Stomach (tissue), 8 donors: ENCODE measurements at regions not wholly inside any gene's neighbourhood (a gene's known extent, or its start where the extent isn't known, plus 50 kb on each side); places are given as distances from the start of the nearest gene placed in this dataset.

ENCODE experiments used
- DNase-seq, 2 donors: peaks; one replicate each; pipeline versions ENCODE4 v3.0.0 to v3.0.0-alpha.2; 2013 to 2019
- H3K27ac ChIP-seq, 5 donors: fragments of 200-600 bp in 4 of 5; sonication (generic) in 4 of 5; one replicate each; pipeline ENCODE4 v1.5.1; 2013 to 2019; ENCODE audit warnings: mild to moderate bottlenecking in 1 of 5, moderate library complexity in 1 of 5
- H3K27me3 ChIP-seq, 3 donors: fragments of 200-600 bp; sonication (generic); one replicate each; pipeline ENCODE4 v1.5.1; 2017 to 2019; ENCODE audit warnings: mixed run types in 1 of 3
- H3K36me3 ChIP-seq, 4 donors: fragments of 200-600 bp; sonication (generic); 1 replicate in 3 of 4; 2 replicates in 1 of 4; pipeline ENCODE4 v1.5.1; 2016 to 2019
- H3K4me1 ChIP-seq, 4 donors: fragments of 200-600 bp; sonication (generic); one replicate each; pipeline ENCODE4 v1.5.1; 2016 to 2019
- H3K4me3 ChIP-seq, 4 donors: fragments of 200-600 bp; sonication (generic) in 3 of 4; one replicate each; pipeline ENCODE4 v1.5.1; 2016 to 2019; ENCODE audit warnings: mild to moderate bottlenecking in 1 of 4
- H3K9me3 ChIP-seq, 4 donors: fragments of 200-600 bp; sonication (generic); one replicate each; pipeline ENCODE4 v1.5.1; 2016 to 2019
- CTCF ChIP-seq, 7 experiments: fragments of 450-650 bp in 4 of 7; fragments of 200-600 bp in 3 of 7; sonication (generic) in 3 of 7; IDR thresholded peaks; one replicate each; pipeline ENCODE4 v1.5.1; 2016 to 2019; ENCODE audit warnings: antibody characterized with exemption in 7 of 7, control low read depth in 2 of 7, mild to moderate bottlenecking in 1 of 7
- EP300 ChIP-seq: sonication (generic); formaldehyde crosslinking; IDR thresholded peaks from one replicate; pipeline ENCODE4 v1.6.1; 2017; ENCODE audit warnings: antibody characterized with exemption
- POLR2A ChIP-seq, 4 donors: fragments of 450-650 bp; IDR thresholded peaks; one replicate each; pipeline ENCODE4 v1.6.1; 2016; ENCODE audit warnings: antibody characterized with exemption in 4 of 4, control low read depth in 2 of 4, mild to moderate bottlenecking in 1 of 4, moderate library complexity in 1 of 4
- POLR2AphosphoS5 ChIP-seq, 3 donors: sonication (generic); formaldehyde crosslinking; IDR thresholded peaks; one replicate each; pipeline ENCODE4 v1.6.1; 2016; ENCODE audit warnings: antibody characterized with exemption in 3 of 3
- WGBS, 5 donors: extraction: QIAGEN DNeasy Blood & Tissue Kit in 3 of 5; methylation state at CpG; one replicate each; pipeline versions ENCODE4 v1.1.5 to v1.1.7; 2013 to 2018; 5-methylcytosine and 5-hydroxymethylcytosine counted together
- intact Hi-C: fragments of 100-400 bp; cut with DNase I; formaldehyde crosslinking; loops from one replicate; pipeline ENCODE4 v1.15.1; 2023; ENCODE audit warnings: low total_unique reads
- donor health status: healthy with polysubstance abuse.
- donor health status: Bipolar disorder and iron deficiency.
- donor health status: healthy.

- 74 to 80% (median 77%) methylated on average over 2 of the region's 2 CpGs for WGBS, 5 donors
- Histone ChIP-seq H3K9me3 (no peaks in the 10 kb centered on the region), H3K27me3 (no peaks in the 10 kb centered on the region), H3K4me3 (no peak overlapping the region), H3K4me1 (no peaks in the 10 kb centered on the region), H3K27ac (no peak overlapping the region), H3K36me3 (no peaks in the 10 kb centered on the region)
- TF ChIP-seq CTCF (IDR thresholded peaks at IDR 0.05): no peak
- TF ChIP-seq EP300: no peak
- TF ChIP-seq POLR2A (IDR thresholded peaks at IDR 0.05): no peak
- no peak for TF ChIP-seq POLR2AphosphoS5 (IDR thresholded peaks at IDR 0.05)
- no peak for DNase-seq
- intact Hi-C loops: no loop called here
These were observed 162.7 kb upstream of the CRBN start for GRCh38 chr3:3342141-3342540.

- H3K4me1 ChIP-seq: no peaks in the 10 kb centered on the region
- H3K4me3 ChIP-seq: no peak overlapping the region
- 69 to 84% (median 82%) methylated on average over 6 of the region's 6 CpGs for WGBS, 5 donors
- H3K36me3 ChIP-seq: no peaks in the 10 kb centered on the region
- no peaks in the 10 kb centered on the region for H3K9me3 ChIP-seq
- H3K27me3 ChIP-seq: no peaks in the 10 kb centered on the region
- no peak overlapping the region for H3K27ac ChIP-seq
- TF ChIP-seq EP300: no peak
- TF ChIP-seq POLR2AphosphoS5 (IDR thresholded peaks at IDR 0.05): no peak
- TF ChIP-seq CTCF (IDR thresholded peaks at IDR 0.05): no peak
- no peak for TF ChIP-seq POLR2A (IDR thresholded peaks at IDR 0.05)
- DNase-seq: no peak
- intact Hi-C loops: no loop called here
These were observed 161.7 kb upstream of the CRBN start for GRCh38 chr3:3340965-3341895.

GRCh38 chr3:3340526-3340925, 161.0 kb upstream of the CRBN start:
- WGBS, 5 donors: 33 to 49% (median 40%) methylated on average over 4 of the region's 4 CpGs
- Histone ChIP-seq H3K4me3 (no peak overlapping the region), H3K4me1 (no peaks in the 10 kb centered on the region), H3K36me3 (no peaks in the 10 kb centered on the region), H3K27me3 (no peaks in the 10 kb centered on the region), H3K27ac (no peak overlapping the region), H3K9me3 (no peaks in the 10 kb centered on the region)
- no peak for DNase-seq
- intact Hi-C loops: no loop called here
- TF ChIP-seq POLR2A (IDR thresholded peaks at IDR 0.05): no peak
- no peak for TF ChIP-seq CTCF (IDR thresholded peaks at IDR 0.05)
- no peak for TF ChIP-seq EP300
- no peak for TF ChIP-seq POLR2AphosphoS5 (IDR thresholded peaks at IDR 0.05)

- Histone ChIP-seq H3K4me1 (no peaks in the 10 kb centered on the region), H3K9me3 (no peaks in the 10 kb centered on the region), H3K4me3 (no peak overlapping the region), H3K27ac (no peak overlapping the region), H3K27me3 (no peaks in the 10 kb centered on the region), H3K36me3 (no peaks in the 10 kb centered on the region)
- DNase-seq: no peak
- intact Hi-C loops: no loop called here
- TF ChIP-seq POLR2A (IDR thresholded peaks at IDR 0.05) (no peak), POLR2AphosphoS5 (IDR thresholded peaks at IDR 0.05) (no peak), CTCF (IDR thresholded peaks at IDR 0.05) (no peak), EP300 (no peak)
- 45 to 86% (median 81%) methylated on average over 1 of the region's 1 CpG for WGBS, 5 donors
These were observed 156.4 kb upstream of the CRBN start for GRCh38 chr3:3335903-3336302.
